GM03348 (cell line): ENCODE measurements at regions not wholly inside any gene's neighbourhood (a gene's known extent, or its start where the extent isn't known, plus 50 kb on each side); places are given as distances from the start of the nearest gene placed in this dataset.

Experiments used
- DNase-seq: peaks from one replicate; pipeline ENCODE4 v3.0.0; 2012; ENCODE audit warnings: low spot score

DNA sequence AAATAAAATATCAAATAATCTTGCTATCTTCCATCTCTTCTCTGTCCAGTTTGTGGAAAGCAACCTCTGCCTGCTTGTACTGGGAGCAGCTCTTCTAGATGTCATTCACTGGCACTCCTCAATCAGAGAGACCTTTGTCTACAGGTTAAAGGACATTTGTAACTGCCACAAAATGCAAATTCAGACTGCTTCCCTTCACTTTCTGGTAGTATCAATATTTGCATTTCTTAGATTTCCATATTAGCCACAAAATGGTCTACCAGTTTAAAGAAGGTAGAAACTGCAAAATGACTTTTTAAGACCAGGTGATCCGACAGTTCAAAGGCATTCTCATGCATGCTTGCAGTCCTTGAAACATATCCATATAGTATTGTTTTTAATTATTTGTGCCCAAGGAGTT is 51.7 kb upstream of the RCN1 start:
- DNase-seq = no peak

DNA sequence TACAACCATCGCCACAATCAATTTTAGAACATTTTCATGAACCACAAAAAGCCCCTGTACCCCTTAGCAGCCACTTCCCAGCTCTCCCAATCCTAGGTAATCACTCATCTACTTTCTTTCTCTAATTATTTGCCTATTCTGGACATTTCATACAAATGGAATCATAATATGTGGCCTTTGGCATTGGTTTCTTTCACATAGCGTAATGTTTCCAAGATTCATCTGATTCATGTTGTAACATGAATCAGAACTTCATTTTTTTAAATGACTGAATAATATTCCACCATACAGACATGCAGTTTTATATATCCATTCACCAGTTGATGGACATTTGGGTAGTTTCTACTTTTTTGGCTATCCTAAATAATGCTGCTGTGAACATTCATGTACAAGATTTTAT is 56.2 kb upstream of the RCN1 start:
- no peak for DNase-seq

DNA sequence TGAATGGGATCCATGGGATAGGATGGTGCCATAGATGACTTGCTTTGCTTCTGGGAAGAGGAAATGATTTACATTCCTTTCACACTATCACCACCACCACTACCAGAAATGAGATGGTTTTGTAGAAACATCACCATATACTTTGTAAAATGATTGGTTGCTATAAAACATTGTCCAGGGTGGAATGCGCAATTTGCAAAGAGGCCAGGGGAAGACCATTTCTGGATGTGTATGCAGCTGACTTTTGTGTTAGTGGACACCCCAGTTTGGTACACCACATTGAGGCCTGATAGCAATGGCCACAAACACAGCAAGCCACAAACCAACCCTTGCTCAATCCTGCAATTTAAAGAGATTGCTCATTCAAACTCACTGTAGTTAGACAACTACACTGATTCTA is 56.7 kb upstream of the RCN1 start:
- DNase-seq = peak; percentile 76

DNA sequence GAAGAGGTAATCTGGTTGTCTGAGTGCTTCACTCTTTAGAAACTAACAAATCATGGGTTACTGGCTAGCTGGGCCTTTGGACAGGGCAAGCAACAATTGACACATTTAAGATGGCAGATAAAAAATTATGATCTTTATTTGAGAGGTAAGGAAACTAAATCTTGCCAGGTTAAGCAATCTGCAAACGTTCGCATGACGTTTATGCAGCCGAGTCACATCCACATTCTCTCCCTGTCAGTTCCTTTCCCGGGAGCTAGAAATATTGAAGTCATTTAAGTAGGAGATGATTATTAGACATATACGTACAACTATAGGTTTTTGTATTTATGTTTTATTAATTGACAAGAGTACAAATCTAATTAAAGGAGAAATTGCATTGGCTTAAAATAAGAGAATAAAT is 57.4 kb upstream of the RCN1 start:
- no peak for DNase-seq

- DNase-seq = no peak
Observed at GRCh38 chr11:32033067-32033466, 57.8 kb upstream of the RCN1 start.

GRCh38 chr11:32032478-32032877 is 58.4 kb upstream of the RCN1 start:
- DNase-seq = no peak

DNA sequence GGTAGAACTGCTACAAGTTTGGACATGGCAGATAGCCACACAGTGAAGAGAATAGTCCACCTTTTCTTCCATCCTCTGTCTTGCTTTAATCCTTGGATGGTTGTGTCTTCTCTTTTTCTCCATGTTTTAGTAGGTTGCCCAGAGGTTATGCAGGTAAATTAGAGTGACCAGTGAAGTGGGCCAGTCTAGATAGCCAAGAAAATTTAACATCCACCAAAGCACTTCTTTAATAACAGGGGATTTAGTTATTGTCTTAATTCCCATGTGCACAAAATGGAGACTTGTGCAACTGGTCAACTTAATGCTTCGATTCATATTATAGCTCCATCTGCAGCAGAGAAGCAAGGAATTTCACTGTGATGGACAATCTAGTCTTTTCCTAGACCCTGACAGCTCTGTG is 58.8 kb upstream of the RCN1 start:
- no peak for DNase-seq

DNA sequence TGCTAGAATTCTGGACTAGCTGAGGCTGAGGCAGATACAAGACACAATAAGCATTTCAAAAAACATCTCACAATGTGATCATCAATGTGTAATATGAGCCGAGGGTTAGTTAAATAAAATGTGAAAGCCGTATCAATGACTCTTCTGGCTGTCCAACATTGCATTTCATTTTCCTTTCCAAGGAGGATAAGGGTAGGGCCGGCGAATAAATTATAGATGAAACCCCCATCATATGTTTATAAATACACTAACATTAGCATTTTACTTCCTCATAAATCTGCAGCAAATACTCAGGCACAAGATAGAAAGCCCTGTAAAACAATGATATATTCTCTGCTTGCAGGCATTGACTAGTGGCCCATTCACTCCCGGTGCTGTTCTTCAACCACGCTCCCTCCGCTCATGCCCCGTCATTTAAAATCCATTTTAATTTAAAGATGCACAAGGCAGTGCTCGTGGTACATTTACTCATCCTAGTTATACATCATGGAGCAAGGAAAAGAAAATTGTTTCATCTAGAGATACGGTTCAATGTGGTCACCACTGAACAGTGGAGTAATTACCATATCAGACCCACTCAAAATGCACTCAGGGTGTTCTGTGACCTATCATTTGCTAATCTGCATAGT is 59.9 kb upstream of the RCN1 start:
- no peak for DNase-seq

DNA sequence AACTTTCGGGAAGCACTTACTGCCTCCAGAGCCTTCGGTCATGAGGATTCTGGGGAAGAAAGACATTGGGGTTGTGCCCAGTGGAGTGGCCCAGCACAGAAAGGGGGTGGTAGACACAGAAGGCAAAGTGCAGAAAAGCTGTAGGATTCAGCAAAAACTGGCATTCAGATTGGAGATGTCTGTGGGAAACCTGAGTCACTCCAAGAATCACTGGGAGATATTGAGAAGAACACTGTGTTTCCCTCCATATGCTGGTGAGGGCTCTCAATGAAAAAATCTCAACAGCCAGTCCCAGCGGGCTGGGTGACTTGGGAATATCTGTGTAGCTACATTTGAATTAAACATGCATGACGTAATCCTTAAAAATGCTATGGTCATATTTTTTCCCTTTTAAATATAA is 61.2 kb upstream of the RCN1 start:
- peak; percentile 51 for DNase-seq

- no peak for DNase-seq
Observed at GRCh38 chr11:32028201-32028600, 62.7 kb upstream of the RCN1 start.

DNA sequence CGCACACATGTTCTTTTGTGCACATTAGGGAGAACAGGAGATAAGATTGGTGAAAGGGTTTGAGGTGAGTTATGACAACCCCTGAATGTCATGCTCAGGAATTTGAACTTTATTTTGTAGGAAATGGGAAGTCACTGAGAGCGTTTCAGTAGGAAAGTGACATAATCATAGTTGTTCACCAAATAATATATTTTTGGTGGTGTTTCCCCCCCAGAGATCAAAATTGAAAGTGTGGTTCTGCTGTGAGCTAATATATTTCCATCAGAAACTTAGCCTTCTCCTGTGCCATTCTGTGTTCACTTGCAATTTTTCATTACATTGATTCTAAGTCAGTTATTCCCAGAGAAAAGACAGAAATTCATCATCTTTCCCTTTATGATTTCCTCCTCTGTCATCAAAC is 64.1 kb upstream of the RCN1 start:
- DNase-seq = no peak

- DNase-seq = no peak
Observed at GRCh38 chr11:32024948-32025347, 65.9 kb upstream of the RCN1 start.

GRCh38 chr11:32023370-32024305 is 67.2 kb upstream of the RCN1 start:
- no peak for DNase-seq

GRCh38 chr11:32018672-32019071 is 72.2 kb upstream of the RCN1 start:
- DNase-seq = no peak

GRCh38 chr11:32016111-32016510 is 74.8 kb upstream of the RCN1 start:
- DNase-seq = no peak

DNA sequence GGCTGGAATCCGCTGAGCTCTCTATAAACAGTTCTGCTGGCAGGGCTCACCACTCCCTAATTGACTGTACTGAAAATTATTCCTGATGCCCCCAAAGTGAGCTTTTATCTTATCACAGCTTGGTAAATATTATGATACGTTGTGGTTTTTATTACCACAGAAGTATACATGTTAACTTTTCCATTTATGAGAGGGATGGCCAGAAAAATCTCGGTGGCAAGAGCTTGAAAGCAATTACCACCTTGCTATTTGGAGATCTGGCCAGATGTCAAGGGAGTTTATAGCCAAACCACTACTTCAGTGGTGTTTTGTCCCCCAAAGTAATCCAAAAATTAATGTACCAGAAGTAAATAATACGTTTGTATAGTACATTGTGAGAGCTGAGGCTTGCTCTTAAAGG is 75.4 kb upstream of the RCN1 start:
- DNase-seq = no peak

DNA sequence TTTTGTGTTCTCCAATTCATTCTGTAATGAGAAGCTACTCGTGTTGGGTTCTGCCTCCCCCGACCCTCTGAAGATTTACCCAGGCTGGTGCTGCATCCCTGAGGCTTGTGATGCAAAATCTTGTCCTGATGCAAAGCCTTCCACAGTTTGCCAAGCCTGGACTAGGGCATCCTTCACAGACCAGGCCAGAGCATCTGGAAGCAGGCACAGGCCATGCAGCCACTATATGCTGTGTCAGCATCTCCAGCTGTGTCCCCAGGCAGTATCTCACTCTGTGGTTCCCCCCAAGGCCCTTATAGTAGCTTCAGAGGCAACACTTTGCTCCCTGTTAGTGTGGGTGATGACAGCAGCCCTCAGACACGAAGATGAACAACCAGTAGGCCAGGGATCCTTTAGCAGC is 77.3 kb upstream of the RCN1 start:
- no peak for DNase-seq

DNA sequence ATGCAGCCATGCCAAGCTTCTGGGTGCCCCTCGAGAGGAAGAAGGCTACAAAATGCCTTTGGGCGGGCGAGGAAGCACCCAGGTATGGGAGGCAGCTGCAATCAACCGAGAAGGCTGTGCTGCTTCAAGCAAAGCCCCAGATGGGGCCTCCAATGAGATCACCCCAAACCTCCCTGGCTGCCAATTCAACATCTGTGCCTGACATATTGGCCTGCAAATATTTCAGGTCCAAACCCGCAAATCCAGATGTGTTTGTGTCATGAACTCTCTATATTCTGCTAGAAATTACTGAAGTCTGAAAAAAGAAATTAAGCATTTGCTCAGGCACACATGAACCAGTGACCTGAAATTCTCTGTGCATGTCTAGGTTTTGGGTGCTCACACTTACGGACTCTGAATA is 78.8 kb upstream of the RCN1 start:
- no peak for DNase-seq

DNA sequence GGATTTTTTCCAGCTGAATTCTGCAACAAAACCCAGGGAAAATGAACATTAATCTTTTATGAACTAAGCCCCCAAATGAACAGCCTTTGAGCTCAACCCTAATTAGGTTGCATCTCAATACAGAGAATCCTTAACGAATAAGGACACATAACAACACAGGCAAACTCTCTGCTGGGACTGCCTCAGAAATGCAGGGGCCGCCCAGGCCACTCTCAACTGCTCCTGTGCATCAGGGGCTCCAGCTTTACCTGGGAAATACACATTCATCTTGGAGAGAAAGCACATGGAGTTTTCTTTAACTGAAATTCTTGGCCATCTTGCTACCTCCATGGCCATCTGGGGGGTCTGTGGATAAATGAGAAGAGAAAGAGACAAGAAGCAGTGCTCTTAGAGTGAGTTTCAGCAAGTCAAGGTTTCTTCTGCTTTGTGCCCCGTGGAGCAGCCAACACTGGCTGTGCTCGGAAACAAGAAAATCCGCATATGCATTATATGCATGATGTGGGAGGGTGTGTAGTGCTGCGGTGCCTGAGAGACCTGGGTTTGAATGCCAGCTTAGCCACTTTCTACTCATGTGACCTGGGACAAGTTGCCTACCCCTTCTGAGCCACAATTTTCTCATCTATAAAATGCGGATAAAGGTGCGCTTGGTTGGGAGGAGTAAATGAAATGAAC is 81.9 kb upstream of the RCN1 start:
- DNase-seq = no peak

- DNase-seq = peak; percentile 76
Observed at GRCh38 chr11:32006799-32007388, 84.0 kb upstream of the RCN1 start.

- no peak for DNase-seq
Observed at GRCh38 chr11:32005786-32006416, 85.0 kb upstream of the RCN1 start.

DNA sequence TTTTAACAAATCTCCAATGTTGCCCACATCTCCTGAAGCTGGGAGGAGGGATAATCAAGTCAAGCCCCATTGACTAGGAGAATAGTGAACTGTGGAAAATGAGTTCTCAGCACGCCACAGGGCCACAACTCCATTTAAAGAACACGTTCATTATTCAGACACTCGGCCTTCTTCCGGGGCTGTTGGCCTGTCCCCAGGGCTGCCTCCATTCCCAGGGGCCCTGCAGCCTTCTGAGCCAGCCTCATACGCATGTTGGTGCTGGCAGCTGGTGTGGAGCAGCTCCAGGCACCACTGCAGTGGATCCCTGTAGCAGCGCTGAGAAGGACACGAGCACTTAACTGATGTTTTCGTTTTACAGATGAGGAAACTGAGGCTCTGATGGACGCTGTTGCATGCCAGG is 87.5 kb upstream of the RCN1 start:
- no peak for DNase-seq
